ENCODE measurements at regions not wholly inside any gene's neighbourhood (a gene's known extent, or its start where the extent isn't known, plus 50 kb on each side); places are given as distances from the start of the nearest gene placed in this dataset.

GRCh38 chr1:30186586-30186985 lies 536.8 kb downstream of the MATN1 start:
- TF ChIP-seq CTCF (IDR thresholded peaks at IDR 0.05; ENCODE audit: low read depth, low read length, missing input control) (no peak), REST (IDR thresholded peaks at IDR 0.05) (no peak), MAX (IDR thresholded peaks at IDR 0.05) (no peak), SP1 (IDR thresholded peaks at IDR 0.05) (no peak), GABPA (IDR thresholded peaks at IDR 0.05 in 1 of 2, conservative IDR thresholded peaks at IDR 0.05 in 1 of 2) (no peak), TAF1 (conservative IDR thresholded peaks at IDR 0.05) (no peak), NR2F2 (IDR thresholded peaks at IDR 0.05) (no peak), ATF3 (IDR thresholded peaks at IDR 0.05) (no peak), YY1 (IDR thresholded peaks at IDR 0.05) (no peak), EGR1 (IDR thresholded peaks at IDR 0.05; ENCODE audit: low read depth in 2 of 2) (no peak), JUND (IDR thresholded peaks at IDR 0.05) (no peak), RAD21 (IDR thresholded peaks at IDR 0.05) (no peak), ZBTB33 (IDR thresholded peaks at IDR 0.05) (no peak)
